HT-29 (cell line): ENCODE measurements at regions not wholly inside any gene's neighbourhood (a gene's known extent, or its start where the extent isn't known, plus 50 kb on each side); places are given as distances from the start of the nearest gene placed in this dataset.
"Not testable (repeated sequence)": the region's sequence is repeated elsewhere in the genome, so short reads cannot be mapped to it uniquely, and the experiment has no call there.

Experiments used
- DNase-seq: peaks from one replicate; pipeline ENCODE4 v3.0.0-alpha.2; 2015; ENCODE audit warnings: low spot score

- DNase-seq = peak; percentile 14
These were observed 383.1 kb upstream of the STEAP1 start for GRCh38 chr7:89771003-89771636.

- peak; percentile 47 for DNase-seq
These were observed 382.0 kb upstream of the STEAP1 start for GRCh38 chr7:89772276-89772675.

- DNase-seq = no peak
These were observed 380.7 kb upstream of the STEAP1 start for GRCh38 chr7:89773611-89774010.

- DNase-seq = no peak
These were observed 378.8 kb upstream of the STEAP1 start for GRCh38 chr7:89775459-89775858.

GRCh38 chr7:89776980-89777379 is 377.3 kb upstream of the STEAP1 start:
- DNase-seq = no peak

- no peak for DNase-seq
These were observed 376.8 kb upstream of the STEAP1 start for GRCh38 chr7:89777499-89777898.

- no peak for DNase-seq
These were observed 374.0 kb upstream of the STEAP1 start for GRCh38 chr7:89780291-89780690.

GRCh38 chr7:89796481-89796880 is 357.8 kb upstream of the STEAP1 start:
- no peak for DNase-seq

GRCh38 chr7:89797965-89798598 is 356.2 kb upstream of the STEAP1 start:
- DNase-seq = no peak

- no peak for DNase-seq
These were observed 355.7 kb upstream of the STEAP1 start for GRCh38 chr7:89798599-89798996.

GRCh38 chr7:89800761-89801160 is 353.5 kb upstream of the STEAP1 start:
- DNase-seq = no peak

- DNase-seq = no peak
These were observed 345.0 kb upstream of the STEAP1 start for GRCh38 chr7:89809291-89809690.

GRCh38 chr7:89813081-89813480 is 341.2 kb upstream of the STEAP1 start:
- DNase-seq = no peak

GRCh38 chr7:89826121-89826520 is 328.1 kb upstream of the STEAP1 start:
- DNase-seq = no peak

- DNase-seq = no peak
These were observed 327.7 kb upstream of the STEAP1 start for GRCh38 chr7:89826557-89826956.

- DNase-seq = no peak
These were observed 316.8 kb upstream of the STEAP1 start for GRCh38 chr7:89837515-89837914.

GRCh38 chr7:89839329-89839728 is 314.9 kb upstream of the STEAP1 start:
- no peak for DNase-seq

GRCh38 chr7:89845952-89846351 is 308.3 kb upstream of the STEAP1 start:
- no peak for DNase-seq

- DNase-seq = no peak
These were observed 305.2 kb upstream of the STEAP1 start for GRCh38 chr7:89849052-89849451.

GRCh38 chr7:89857053-89857452 is 297.2 kb upstream of the STEAP1 start:
- not testable (repeated sequence) for DNase-seq

GRCh38 chr7:89857767-89858166 is 296.5 kb upstream of the STEAP1 start:
- DNase-seq = no peak

GRCh38 chr7:89887489-89887888 is 266.8 kb upstream of the STEAP1 start:
- peak; percentile 9 for DNase-seq

GRCh38 chr7:89908736-89909135 is 245.5 kb upstream of the STEAP1 start:
- no peak for DNase-seq

GRCh38 chr7:89914711-89915110 is 239.6 kb upstream of the STEAP1 start:
- no peak for DNase-seq
